H1 (cell line): ENCODE measurements at regions not wholly inside any gene's neighbourhood (a gene's known extent, or its start where the extent isn't known, plus 50 kb on each side); places are given as distances from the start of the nearest gene placed in this dataset.

Source experiments
- CTCF ChIA-PET: fragments of 300-600 bp; sonication (Branson Sonifier 250); formaldehyde crosslinking; loops from one replicate; lab custom pipeline; 2021; ENCODE audit not compliant: partially characterized antibody; lab: Charles Lee
- POLR2A ChIA-PET: fragments of 300-600 bp; sonication (Branson Sonifier 250); formaldehyde crosslinking; loops from one replicate; lab custom pipeline; 2021; ENCODE audit warnings: inconsistent platforms; ENCODE audit not compliant: partially characterized antibody; lab: Charles Lee
- DNase-seq, 2 experiments: peaks; one replicate each; pipeline versions ENCODE4 v3.0.0 to v3.0.0-alpha.2; 2010 to 2022; ENCODE audit warnings: low spot score in 2 of 2, low read depth in 1 of 2, mixed read lengths in 1 of 2
- FAIRE-seq: peaks from 2 replicates; lab custom pipeline; 2011; peaks lifted over from hg19 to GRCh38; lab: Jason Lieb, UNC
- H2AFZ ChIP-seq: 2 replicates; pipeline ENCODE4 v1.8.1; 2012; ENCODE audit warnings: low read length, inconsistent platforms
- H2AK5ac ChIP-seq: 2 replicates; pipeline ENCODE4 v1.6.1; 2013; ENCODE audit warnings: low read depth, low read length
- H2BK120ac ChIP-seq: replicated peaks from 2 replicates; pipeline ENCODE3; 2013; ENCODE audit warnings: low read depth, low read length, inconsistent platforms
- H2BK12ac ChIP-seq: 2 replicates; pipeline ENCODE4 v1.6.1; 2013; ENCODE audit warnings: low read depth, low read length
- H2BK15ac ChIP-seq: 2 replicates; pipeline ENCODE4 v1.6.1; 2013; ENCODE audit warnings: low read length
- H2BK20ac ChIP-seq: 2 replicates; pipeline ENCODE4 v1.6.1; 2013; ENCODE audit warnings: low read length
- H2BK5ac ChIP-seq: 2 replicates; pipeline ENCODE4 v1.6.1; 2013; ENCODE audit warnings: low read depth, low read length
- H3K14ac ChIP-seq: 2 replicates; pipeline ENCODE4 v1.6.1; 2013; ENCODE audit warnings: inconsistent platforms; ENCODE audit not compliant: insufficient read length
- H3K18ac ChIP-seq: 2 replicates; pipeline ENCODE4 v1.6.1; 2013; ENCODE audit warnings: low read length; ENCODE audit errors: extremely low read depth
- H3K23ac ChIP-seq: 2 replicates; pipeline ENCODE4 v1.6.1; 2013; ENCODE audit warnings: inconsistent platforms; ENCODE audit not compliant: insufficient read length
- H3K23me2 ChIP-seq: 2 replicates; pipeline ENCODE4 v1.6.1; 2013; ENCODE audit warnings: low read depth, low read length
- H3K27ac ChIP-seq: 2 replicates; pipeline ENCODE4 v1.6.1; 2011; ENCODE audit warnings: low read depth, low read length, inconsistent platforms
- H3K27me3 ChIP-seq, 4 experiments: replicated peaks in 1 of 4; 1 replicate in 1 of 4; 2 replicates in 3 of 4; pipeline versions ENCODE4 v1.6.1 to v1.8.1; 2011 to 2013; ENCODE audit warnings: low read length in 3 of 4, mild to moderate bottlenecking in 3 of 4, inconsistent platforms in 2 of 4, mixed read lengths in 2 of 4, moderate library complexity in 1 of 4; ENCODE audit not compliant: control insufficient read depth in 3 of 4, insufficient read depth in 3 of 4; ENCODE audit errors: extremely low read depth in 1 of 4
- H3K36me3 ChIP-seq, 4 experiments: 2 replicates each; pipeline versions ENCODE4 v1.6.1 to v1.8.1; 2011 to 2013; ENCODE audit warnings: mild to moderate bottlenecking in 4 of 4, low read length in 3 of 4, moderate library complexity in 2 of 4, control low read depth in 1 of 4, inconsistent platforms in 1 of 4; ENCODE audit not compliant: insufficient read depth in 4 of 4, control insufficient read depth in 2 of 4
- H3K4ac ChIP-seq: replicated peaks from 2 replicates; pipeline ENCODE3; 2013; ENCODE audit warnings: low read length, low read depth, mixed read lengths, inconsistent platforms; ENCODE audit not compliant: insufficient read length
- H3K4me1 ChIP-seq, 4 experiments: replicated peaks in 1 of 4; 1 replicate in 1 of 4; 2 replicates in 3 of 4; pipeline versions ENCODE4 v1.6.1 to v1.8.1; 2011 to 2013; ENCODE audit warnings: low read length in 3 of 4, inconsistent platforms in 2 of 4, mixed read lengths in 1 of 4; ENCODE audit not compliant: insufficient read depth in 4 of 4, control insufficient read depth in 3 of 4
- H3K4me2 ChIP-seq, 2 experiments: 2 replicates each; pipeline versions ENCODE4 v1.6.1 to v1.8.1; 2011 to 2013; ENCODE audit warnings: low read depth in 2 of 2, low read length in 2 of 2, control low read depth in 1 of 2, inconsistent platforms in 1 of 2, mild to moderate bottlenecking in 1 of 2; ENCODE audit not compliant: insufficient read depth in 1 of 2
- H3K4me3 ChIP-seq, 4 experiments: fragments of 200-600, 300-600 bp in 1 of 4; sonication (generic), shearing (Covaris generic), sonication (Bioruptor Twin) in 1 of 4; 2 replicates each; pipeline versions ENCODE4 v1.5.1 to v1.8.1; 2011 to 2016; ENCODE audit warnings: low read length in 4 of 4, low read depth in 3 of 4, control low read depth in 2 of 4, inconsistent platforms in 2 of 4, mild to moderate bottlenecking in 2 of 4, mixed read lengths in 1 of 4, moderate library complexity in 1 of 4; ENCODE audit not compliant: insufficient read depth in 2 of 4; ENCODE audit errors: extremely low read depth in 1 of 4
- H3K56ac ChIP-seq: replicated peaks from 2 replicates; pipeline ENCODE3; 2013; ENCODE audit warnings: low read depth, mild to moderate bottlenecking, mixed read lengths, low read length, inconsistent platforms; ENCODE audit not compliant: insufficient read length
- H3K79me1 ChIP-seq: 2 replicates; pipeline ENCODE4 v1.6.1; 2013; ENCODE audit warnings: low read depth, low read length, control low read depth
- H3K79me2 ChIP-seq, 2 experiments: 2 replicates each; pipeline versions ENCODE4 v1.6.1 to v1.8.1; 2012 to 2013; ENCODE audit warnings: low read length in 2 of 2, mild to moderate bottlenecking in 2 of 2, inconsistent platforms in 1 of 2; ENCODE audit not compliant: insufficient read depth in 2 of 2, control insufficient read depth in 1 of 2
- H3K9ac ChIP-seq, 4 experiments: replicated peaks in 1 of 4; 1 replicate in 1 of 4; 2 replicates in 3 of 4; pipeline versions ENCODE4 v1.6.1 to v1.8.1; 2011 to 2013; ENCODE audit warnings: low read depth in 3 of 4, low read length in 3 of 4, control low read depth in 2 of 4, mild to moderate bottlenecking in 2 of 4, moderate library complexity in 2 of 4, inconsistent platforms in 1 of 4; ENCODE audit errors: extremely low read depth in 1 of 4
- H3K9me3 ChIP-seq, 2 experiments: 2 replicates each; pipeline versions ENCODE4 v1.6.1 to v1.8.1; 2012 to 2013; ENCODE audit warnings: mild to moderate bottlenecking in 2 of 2, moderate library complexity in 2 of 2, control low read depth in 1 of 2, inconsistent platforms in 1 of 2, low read depth in 1 of 2, low read length in 1 of 2, mixed read lengths in 1 of 2; ENCODE audit not compliant: insufficient read depth in 2 of 2
- H4K20me1 ChIP-seq, 2 experiments: replicated peaks in 1 of 2; 2 replicates each; pipeline versions ENCODE3 to v1.8.1; 2011 to 2013; ENCODE audit warnings: inconsistent platforms in 2 of 2, low read length in 2 of 2, mild to moderate bottlenecking in 1 of 2; ENCODE audit not compliant: insufficient read depth in 2 of 2, control insufficient read depth in 1 of 2
- H4K5ac ChIP-seq: 2 replicates; pipeline ENCODE4 v1.6.1; 2013; ENCODE audit warnings: low read length, low read depth, mixed read lengths, inconsistent platforms; ENCODE audit not compliant: insufficient read length
- H4K8ac ChIP-seq: 2 replicates; pipeline ENCODE4 v1.8.0; 2013; ENCODE audit warnings: mild to moderate bottlenecking, moderate library complexity, low read length, inconsistent platforms; ENCODE audit not compliant: insufficient read depth; ENCODE audit errors: extremely low read depth
- H4K91ac ChIP-seq: replicated peaks from 2 replicates; pipeline ENCODE3; 2013; ENCODE audit warnings: low read length, mixed read lengths, inconsistent platforms; ENCODE audit not compliant: insufficient read length
- BCL11A ChIP-seq, 2 experiments: IDR thresholded peaks; one replicate each; pipeline ENCODE4 v1.6.1; 2011; ENCODE audit warnings: low read depth in 2 of 2, low read length in 2 of 2, mild to moderate bottlenecking in 2 of 2
- EP300 ChIP-seq, 2 experiments: IDR thresholded peaks; 1 replicate in 1 of 2; 2 replicates in 1 of 2; pipeline ENCODE4 v1.6.1; 2011 to 2012; ENCODE audit warnings: low read depth in 2 of 2, low read length in 2 of 2, mild to moderate bottlenecking in 2 of 2, borderline replicate concordance in 1 of 2, inconsistent platforms in 1 of 2, moderate library complexity in 1 of 2
- EZH2 ChIP-seq: fragments of 200-600 bp; sonication (generic); IDR thresholded peaks from 2 replicates; pipeline ENCODE4 v1.7.1; 2012; ENCODE audit warnings: low read depth, mild to moderate bottlenecking, moderate library complexity, low read length, inconsistent platforms; ENCODE audit not compliant: severe bottlenecking
- HDAC6 ChIP-seq: IDR thresholded peaks from one replicate; pipeline ENCODE4 v1.7.1; 2012; ENCODE audit warnings: low read depth, mild to moderate bottlenecking, inconsistent platforms, low read length, moderate library complexity
- POLR2A ChIP-seq, 2 experiments: IDR thresholded peaks; 1 replicate in 1 of 2; 2 replicates in 1 of 2; pipeline ENCODE4 v1.6.1; 2011; ENCODE audit warnings: low read depth in 2 of 2, low read length in 2 of 2, mild to moderate bottlenecking in 2 of 2; ENCODE audit errors: control extremely low read depth in 1 of 2
- RAD21 ChIP-seq, 2 experiments: IDR thresholded peaks in 1 of 2; conservative IDR thresholded peaks in 1 of 2; 2 replicates each; pipeline ENCODE4 v1.6.1; 2011; ENCODE audit warnings: low read depth in 2 of 2, low read length in 2 of 2, improper control_type of control experiment in 1 of 2, inconsistent platforms in 1 of 2, mild to moderate bottlenecking in 1 of 2, moderate library complexity in 1 of 2
- RNF2 ChIP-seq: fragments of 200-900, 300-1000 bp; sonication (generic); IDR thresholded peaks from 2 replicates; pipeline ENCODE4 v1.7.1; 2016; ENCODE audit warnings: borderline replicate concordance, low read depth, mild to moderate bottlenecking, antibody characterized with exemption, low read length; ENCODE audit not compliant: poor library complexity, severe bottlenecking; ENCODE audit errors: missing control alignments
- RXRA ChIP-seq: IDR thresholded peaks from 2 replicates; pipeline ENCODE4 v1.6.1; 2011; ENCODE audit warnings: low read depth, mild to moderate bottlenecking, low read length, moderate library complexity; ENCODE audit not compliant: insufficient read depth
- SP2 ChIP-seq: IDR thresholded peaks from 2 replicates; pipeline ENCODE4 v1.6.1; 2012; ENCODE audit warnings: mild to moderate bottlenecking, low read length, inconsistent platforms
- WGBS, 2 experiments: shearing (Covaris generic) in 1 of 2; methylation state at CpG; one replicate each; pipeline versions ENCODE4 v1.1.6 to v1.1.7; 2013 to 2015; ENCODE audit warnings: low lambda C conversion rate in 2 of 2, mixed read lengths in 2 of 2, inconsistent platforms in 1 of 2, low coverage in 1 of 2, missing lambda C conversion rate in 1 of 2; ENCODE audit not compliant: insufficient replicate concordance in 2 of 2, insufficient coverage in 1 of 2, insufficient read length in 1 of 2; ENCODE audit errors: extremely low coverage in 1 of 2, missing lambda C conversion rate in 1 of 2; 5-methylcytosine and 5-hydroxymethylcytosine counted together
- TF ChIP-seq, protein P1 (sequence below): IDR thresholded peaks from 2 replicates; pipeline ENCODE4 v1.6.1; 2012; ENCODE audit warnings: inconsistent platforms
- TF ChIP-seq, protein P2 (sequence below), 3 experiments: IDR thresholded peaks; 1 replicate in 2 of 3; 2 replicates in 1 of 3; pipeline versions ENCODE4 v1.5.1 to v1.6.1; 2011; ENCODE audit warnings: low read length in 3 of 3, mild to moderate bottlenecking in 3 of 3, inconsistent platforms in 2 of 3, low read depth in 1 of 3, moderate library complexity in 1 of 3; ENCODE audit not compliant: insufficient read depth in 1 of 3; ENCODE audit errors: control extremely low read depth in 1 of 3

DNA sequence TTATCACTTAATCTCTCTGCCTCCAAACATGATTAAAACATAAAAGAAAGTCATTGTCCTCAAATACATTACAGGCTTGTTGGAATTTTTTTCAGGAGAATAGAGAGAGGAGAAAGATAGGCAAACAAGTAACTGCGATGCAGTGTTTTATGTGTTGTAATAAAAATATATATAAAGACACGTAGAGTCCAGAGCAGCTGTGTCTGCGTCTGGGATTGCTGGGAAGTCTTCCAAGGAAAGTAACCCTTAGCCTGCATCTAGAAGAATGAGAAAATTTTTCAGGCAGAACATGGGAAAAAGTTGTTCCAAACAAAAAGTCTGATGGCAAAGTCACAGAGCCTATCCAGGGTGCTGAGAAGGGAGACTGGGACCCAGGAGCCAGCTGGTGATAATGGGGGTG, 91.8 kb upstream of the ST6GAL2 start:
- ChIA-PET CTCF (no interaction called here), POLR2A (no interaction called here)
- Histone ChIP-seq H2BK15ac (no peak overlapping the region), H3K4me1 (no peaks in the 10 kb centered on the region), H4K8ac (no peak overlapping the region), H3K4ac (no peak overlapping the region), H2AK5ac (no peak overlapping the region), H3K79me1 (no peaks in the 10 kb centered on the region), H3K23me2 (no peaks in the 10 kb centered on the region), H3K18ac (no peak overlapping the region), H3K56ac (no peak overlapping the region), H4K5ac (no peak overlapping the region), H3K14ac (no peak overlapping the region), H3K36me3 (no peaks in the 10 kb centered on the region), H3K4me3 (no peak overlapping the region), H4K20me1 (no peaks in the 10 kb centered on the region), H3K9ac (no peak overlapping the region), H3K23ac (no peak overlapping the region), H2BK20ac (no peak overlapping the region), H4K91ac (no peak overlapping the region), H3K9me3 (no peaks in the 10 kb centered on the region), H2BK120ac (no peak overlapping the region), H2AFZ (no peak overlapping the region), H3K27me3 (no peaks in the 10 kb centered on the region), H2BK5ac (no peak overlapping the region), H3K79me2 (no peaks in the 10 kb centered on the region), H3K27ac (no peak overlapping the region), H2BK12ac (no peak overlapping the region), H3K4me2 (no peak overlapping the region)
- FAIRE-seq (no peak), DNase-seq (no peak)
- WGBS, 2 experiments: 85% methylated on average over 3 of the region's 3 CpGs; no CpG with 5 or more reads in 1 of the 2 experiments
- TF ChIP-seq EZH2: no peak
- no peak for TF ChIP-seq BCL11A (IDR thresholded peaks at IDR 0.05; ENCODE audit: low read depth in 2 of 2, low read length in 2 of 2)
- no peak for TF ChIP-seq RXRA
- TF ChIP-seq EP300 (IDR thresholded peaks at IDR 0.05; ENCODE audit: borderline replicate concordance in 1 of 2, low read depth in 2 of 2, low read length in 2 of 2): no peak
- TF ChIP-seq RNF2: no peak
- no peak for TF ChIP-seq POLR2A (IDR thresholded peaks at IDR 0.05; ENCODE audit: control extremely low read depth in 1 of 2, low read depth in 2 of 2, low read length in 2 of 2)
- no peak for TF ChIP-seq SP2
- no peak for TF ChIP-seq HDAC6
- TF ChIP-seq, protein P1, sequence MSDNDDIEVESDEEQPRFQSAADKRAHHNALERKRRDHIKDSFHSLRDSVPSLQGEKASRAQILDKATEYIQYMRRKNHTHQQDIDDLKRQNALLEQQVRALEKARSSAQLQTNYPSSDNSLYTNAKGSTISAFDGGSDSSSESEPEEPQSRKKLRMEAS: no peak
- TF ChIP-seq, protein P2, sequence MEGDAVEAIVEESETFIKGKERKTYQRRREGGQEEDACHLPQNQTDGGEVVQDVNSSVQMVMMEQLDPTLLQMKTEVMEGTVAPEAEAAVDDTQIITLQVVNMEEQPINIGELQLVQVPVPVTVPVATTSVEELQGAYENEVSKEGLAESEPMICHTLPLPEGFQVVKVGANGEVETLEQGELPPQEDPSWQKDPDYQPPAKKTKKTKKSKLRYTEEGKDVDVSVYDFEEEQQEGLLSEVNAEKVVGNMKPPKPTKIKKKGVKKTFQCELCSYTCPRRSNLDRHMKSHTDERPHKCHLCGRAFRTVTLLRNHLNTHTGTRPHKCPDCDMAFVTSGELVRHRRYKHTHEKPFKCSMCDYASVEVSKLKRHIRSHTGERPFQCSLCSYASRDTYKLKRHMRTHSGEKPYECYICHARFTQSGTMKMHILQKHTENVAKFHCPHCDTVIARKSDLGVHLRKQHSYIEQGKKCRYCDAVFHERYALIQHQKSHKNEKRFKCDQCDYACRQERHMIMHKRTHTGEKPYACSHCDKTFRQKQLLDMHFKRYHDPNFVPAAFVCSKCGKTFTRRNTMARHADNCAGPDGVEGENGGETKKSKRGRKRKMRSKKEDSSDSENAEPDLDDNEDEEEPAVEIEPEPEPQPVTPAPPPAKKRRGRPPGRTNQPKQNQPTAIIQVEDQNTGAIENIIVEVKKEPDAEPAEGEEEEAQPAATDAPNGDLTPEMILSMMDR (IDR thresholded peaks at IDR 0.05; ENCODE audit: control extremely low read depth in 1 of 3, insufficient read depth in 1 of 3, low read depth in 1 of 3, low read length in 3 of 3): no peak
- no peak for TF ChIP-seq RAD21 (IDR thresholded peaks at IDR 0.05 in 1 of 2, conservative IDR thresholded peaks at IDR 0.05 in 1 of 2; ENCODE audit: low read depth in 2 of 2, low read length in 2 of 2)
